ENCODE measurements at regions not wholly inside any gene's neighbourhood (a gene's known extent, or its start where the extent isn't known, plus 50 kb on each side); places are given as distances from the start of the nearest gene placed in this dataset.

DNA sequence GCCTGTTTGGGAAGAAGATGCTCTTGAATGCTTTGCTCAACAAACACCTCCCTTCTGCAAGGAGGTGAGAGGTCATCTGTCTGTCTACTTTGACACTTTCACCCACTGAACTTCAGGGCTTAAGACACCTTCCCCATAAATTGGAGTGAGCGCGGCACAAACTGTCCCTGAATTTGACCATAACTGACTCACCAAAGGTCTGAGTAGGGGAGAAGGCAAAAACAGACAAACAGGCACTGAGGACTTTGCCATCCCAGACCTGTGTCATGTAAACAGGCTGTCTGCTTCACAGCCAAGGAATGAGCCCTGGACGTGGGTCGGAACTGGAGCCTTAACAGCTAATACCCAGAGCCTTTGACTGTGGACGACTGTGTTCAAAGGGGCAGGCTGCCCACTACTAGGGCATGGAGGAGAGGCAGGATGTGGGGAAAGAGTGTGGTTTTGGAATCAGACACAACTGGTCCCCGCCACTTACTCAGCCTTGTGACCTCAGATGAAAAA, 320.9 kb upstream of the KLF4 start:
- no peak for TF ChIP-seq REST (IDR thresholded peaks at IDR 0.05; ENCODE audit: low read depth)
- no peak for TF ChIP-seq CEBPB (IDR thresholded peaks at IDR 0.05; ENCODE audit: low read depth)
- TF ChIP-seq, protein P1, sequence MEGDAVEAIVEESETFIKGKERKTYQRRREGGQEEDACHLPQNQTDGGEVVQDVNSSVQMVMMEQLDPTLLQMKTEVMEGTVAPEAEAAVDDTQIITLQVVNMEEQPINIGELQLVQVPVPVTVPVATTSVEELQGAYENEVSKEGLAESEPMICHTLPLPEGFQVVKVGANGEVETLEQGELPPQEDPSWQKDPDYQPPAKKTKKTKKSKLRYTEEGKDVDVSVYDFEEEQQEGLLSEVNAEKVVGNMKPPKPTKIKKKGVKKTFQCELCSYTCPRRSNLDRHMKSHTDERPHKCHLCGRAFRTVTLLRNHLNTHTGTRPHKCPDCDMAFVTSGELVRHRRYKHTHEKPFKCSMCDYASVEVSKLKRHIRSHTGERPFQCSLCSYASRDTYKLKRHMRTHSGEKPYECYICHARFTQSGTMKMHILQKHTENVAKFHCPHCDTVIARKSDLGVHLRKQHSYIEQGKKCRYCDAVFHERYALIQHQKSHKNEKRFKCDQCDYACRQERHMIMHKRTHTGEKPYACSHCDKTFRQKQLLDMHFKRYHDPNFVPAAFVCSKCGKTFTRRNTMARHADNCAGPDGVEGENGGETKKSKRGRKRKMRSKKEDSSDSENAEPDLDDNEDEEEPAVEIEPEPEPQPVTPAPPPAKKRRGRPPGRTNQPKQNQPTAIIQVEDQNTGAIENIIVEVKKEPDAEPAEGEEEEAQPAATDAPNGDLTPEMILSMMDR (IDR thresholded peaks at IDR 0.05 in 2 of 3, conservative IDR thresholded peaks at IDR 0.05 in 1 of 3; ENCODE audit: borderline replicate concordance in 1 of 3, insufficient read depth in 1 of 3, low read depth in 2 of 3, low read length in 2 of 3) = no peak
- no peak for TF ChIP-seq ZFX (IDR thresholded peaks at IDR 0.05)
- no peak for TF ChIP-seq ZNF274 (IDR thresholded peaks at IDR 0.05; ENCODE audit: low read depth, low read length)
- no peak for TF ChIP-seq MAX (IDR thresholded peaks at IDR 0.05)
- no peak for TF ChIP-seq SP1 (IDR thresholded peaks at IDR 0.05; ENCODE audit: low read depth)
- no peak for TF ChIP-seq RAD21 (IDR thresholded peaks at IDR 0.05; ENCODE audit: low read depth)
- no peak for TF ChIP-seq SIN3A (IDR thresholded peaks at IDR 0.05; ENCODE audit: low read depth)
- no peak for TF ChIP-seq EZH2phosphoT487 (IDR thresholded peaks at IDR 0.05; ENCODE audit: borderline replicate concordance)
- no peak for TF ChIP-seq POLR2A (IDR thresholded peaks at IDR 0.05; ENCODE audit: borderline replicate concordance, extremely low read depth, insufficient read depth, insufficient read length)
- TF ChIP-seq POLR2AphosphoS5 (IDR thresholded peaks at IDR 0.05; ENCODE audit: low read depth, low read length) = no peak

Data from HCT116 (cell line).